Vagina (tissue), 2 donors: ENCODE measurements at regions not wholly inside any gene's neighbourhood (a gene's known extent, or its start where the extent isn't known, plus 50 kb on each side); places are given as distances from the start of the nearest gene placed in this dataset.

Experiments
- CTCF ChIP-seq, 3 experiments: fragments of 450-650 bp in 2 of 3; fragments of 200-600 bp in 1 of 3; sonication (generic) in 1 of 3; IDR thresholded peaks; one replicate each; pipeline ENCODE4 v1.5.1; 2017 to 2019; ENCODE audit warnings: antibody characterized with exemption in 3 of 3, mild to moderate bottlenecking in 2 of 3, moderate library complexity in 2 of 3
- POLR2A ChIP-seq, 2 donors: fragments of 450-650 bp; IDR thresholded peaks; one replicate each; pipeline ENCODE4 v1.6.1; 2017; ENCODE audit warnings: antibody characterized with exemption in 2 of 2, mild to moderate bottlenecking in 2 of 2, moderate library complexity in 2 of 2

GRCh38 chr9:90966480-90967144 is 165.0 kb downstream of the SYK start:
- TF ChIP-seq CTCF (IDR thresholded peaks at IDR 0.05): no peak
- TF ChIP-seq POLR2A (IDR thresholded peaks at IDR 0.05): no peak
